Retina (tissue), 1 donor: ENCODE measurements at regions not wholly inside any gene's neighbourhood (a gene's known extent, or its start where the extent isn't known, plus 50 kb on each side); places are given as distances from the start of the nearest gene placed in this dataset.
A peak's percentile ranks its signal among the peaks of the same experiment; 100 is the strongest.

Source experiments
- DNase-seq: peaks from one replicate; pipeline ENCODE4 v3.0.0-alpha.2; 2016

DNA sequence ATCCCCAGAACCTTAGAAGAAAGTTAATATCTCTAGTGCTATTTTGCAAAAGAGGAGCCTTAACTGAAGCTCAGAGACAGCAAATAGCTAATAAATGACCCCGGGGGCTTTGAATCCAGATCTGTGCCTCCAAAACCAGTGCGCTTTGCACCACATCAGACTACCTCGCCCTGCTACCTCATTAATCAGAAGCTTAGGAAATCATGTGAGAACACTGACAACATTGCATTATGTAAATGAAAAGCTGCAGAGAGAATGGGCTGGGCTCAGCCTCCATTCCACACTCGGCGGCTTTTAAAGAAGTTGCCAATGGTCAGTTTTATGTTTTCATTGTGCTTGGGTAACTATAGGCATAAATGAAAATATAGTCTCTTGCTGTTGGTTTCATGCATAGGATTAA, 54.0 kb upstream of the STMND1 start:
- DNase-seq = no peak

DNA sequence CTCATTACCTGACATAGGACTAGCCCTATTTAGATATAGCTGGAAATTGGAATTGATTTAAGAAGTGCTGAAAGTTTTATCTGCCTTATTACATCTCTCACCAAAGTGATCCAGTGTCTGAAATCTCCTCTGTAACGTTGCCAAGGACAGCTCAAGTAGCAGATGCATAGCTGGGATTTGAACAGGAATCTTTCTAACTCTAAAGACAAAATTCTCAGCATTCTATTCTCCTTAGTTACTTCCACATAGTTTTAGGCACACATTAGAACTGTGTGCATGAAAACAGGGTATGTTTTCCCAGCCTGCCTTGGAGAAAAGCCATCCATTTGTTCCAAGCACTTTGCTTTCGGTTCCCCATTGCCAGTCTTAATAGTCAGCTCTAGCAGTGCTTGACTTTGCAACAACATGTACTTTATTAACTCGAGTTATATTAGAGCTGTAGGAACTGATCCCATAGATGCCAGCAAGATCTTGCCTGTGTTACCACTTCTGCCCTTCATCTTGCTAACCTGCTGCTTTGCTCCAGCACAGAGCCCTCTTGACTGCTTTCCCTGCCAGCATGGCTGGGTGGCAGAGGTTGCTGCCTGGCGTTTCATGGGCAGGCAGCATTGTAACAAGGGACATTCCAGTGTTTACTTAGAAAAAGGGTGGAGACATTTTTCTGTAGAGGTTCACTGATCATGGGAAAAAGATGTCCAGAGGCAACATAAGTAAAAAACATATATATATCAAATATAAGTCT, 56.1 kb upstream of the STMND1 start:
- DNase-seq = no peak

DNA sequence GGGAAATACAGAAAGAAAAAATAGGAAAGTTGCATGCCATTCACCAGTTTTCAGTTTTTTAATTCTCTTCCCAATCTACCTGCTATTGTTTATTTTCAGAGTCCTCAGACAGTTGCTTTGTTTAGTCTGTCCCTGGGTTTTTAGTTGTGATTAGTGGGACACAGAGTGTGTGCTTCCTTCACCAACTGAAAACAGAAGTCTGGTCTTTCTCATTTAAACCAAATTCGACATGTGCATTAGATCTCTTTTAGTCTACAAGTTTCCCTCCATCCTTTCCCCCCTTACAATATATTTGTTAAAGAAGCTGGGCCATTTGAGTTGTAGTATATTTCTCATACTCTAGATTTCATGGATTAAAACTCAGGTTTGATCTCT, 58.7 kb upstream of the STMND1 start:
- DNase-seq = no peak

DNA sequence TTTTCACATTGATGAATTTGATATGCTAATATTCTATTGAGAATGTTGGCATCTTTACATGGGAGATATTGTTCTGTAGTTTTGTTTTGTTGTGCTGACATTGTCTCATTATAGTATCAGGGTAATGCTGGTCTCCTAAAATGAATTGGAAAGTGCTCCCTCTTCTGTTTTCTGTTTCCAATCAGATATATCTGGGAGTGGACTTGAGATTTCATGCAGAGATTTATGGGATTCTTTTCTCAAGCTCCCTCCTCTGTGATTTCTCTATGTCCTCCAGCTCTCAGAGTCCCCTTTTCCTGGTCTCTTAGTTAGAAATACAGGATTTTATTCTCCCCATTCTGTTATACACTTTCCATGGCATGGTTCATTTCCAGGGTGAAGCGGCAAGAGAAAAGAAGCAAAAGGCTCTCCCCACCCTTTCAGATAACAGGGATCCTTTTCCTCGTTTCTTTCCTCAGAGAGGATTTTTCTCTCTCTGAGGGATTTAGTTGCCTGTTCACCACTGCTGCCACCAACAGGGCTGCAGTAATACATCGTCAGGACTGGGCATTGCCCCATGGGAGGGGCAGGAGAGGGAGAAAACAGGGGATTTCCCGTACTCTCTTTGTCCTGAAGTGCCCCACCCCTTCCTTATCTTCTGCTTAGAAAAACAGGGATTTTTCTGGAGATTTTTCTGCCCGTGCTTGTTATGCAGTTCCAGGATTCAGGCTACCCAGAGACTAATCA, 59.3 kb upstream of the STMND1 start:
- no peak for DNase-seq

DNA sequence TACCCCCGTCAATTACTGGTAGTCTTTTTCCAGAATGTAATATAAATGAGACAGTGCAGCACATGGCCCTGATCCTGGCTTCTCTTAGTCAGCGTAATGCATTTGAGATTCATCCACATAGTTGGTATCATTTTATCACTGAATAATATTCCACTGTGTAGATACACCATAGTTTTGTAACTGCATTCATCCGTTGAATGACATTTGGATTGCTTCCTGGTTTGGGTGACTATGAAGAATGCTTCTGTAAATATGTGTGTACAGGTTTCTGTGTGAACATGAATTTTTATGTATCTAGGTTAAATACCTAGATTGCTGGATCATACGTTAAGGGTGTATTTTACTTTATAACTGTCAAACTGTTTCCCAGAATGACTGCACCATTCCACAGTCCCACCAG, 62.6 kb upstream of the STMND1 start:
- DNase-seq = no peak

DNA sequence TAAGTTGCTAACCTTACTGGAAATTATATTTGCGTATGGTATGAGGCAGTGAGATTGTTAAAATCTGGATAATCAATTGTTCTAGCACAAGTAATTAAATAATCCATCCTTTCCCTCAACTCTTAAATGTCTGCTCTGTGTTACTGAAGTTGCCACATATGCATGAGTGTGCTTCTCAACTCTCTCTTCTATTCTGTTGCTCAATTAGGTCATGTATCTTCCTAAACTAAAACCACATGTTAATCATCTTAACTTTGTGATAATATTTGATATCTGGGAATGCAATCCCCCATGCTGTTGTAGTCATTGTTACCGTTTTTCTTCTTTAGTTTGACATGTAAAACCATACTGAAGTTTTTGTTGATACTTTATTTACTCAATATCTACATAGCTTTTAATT, 63.5 kb upstream of the STMND1 start:
- DNase-seq = no peak

DNA sequence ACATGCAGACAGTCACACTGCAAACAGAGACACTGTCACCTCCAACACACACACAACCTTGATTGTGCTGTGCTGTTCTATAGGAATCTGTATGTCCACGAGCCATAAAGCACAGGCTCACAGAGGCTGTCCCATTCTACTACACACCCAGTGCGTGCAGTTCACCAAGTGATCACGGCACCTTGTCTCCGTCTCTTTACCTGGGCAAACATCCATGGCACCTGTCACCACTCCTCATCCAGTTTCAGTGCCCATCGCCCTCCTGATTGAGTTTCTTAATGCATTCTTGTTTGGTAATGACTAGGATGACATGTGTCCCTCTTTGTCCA, 65.8 kb upstream of the STMND1 start:
- no peak for DNase-seq

DNA sequence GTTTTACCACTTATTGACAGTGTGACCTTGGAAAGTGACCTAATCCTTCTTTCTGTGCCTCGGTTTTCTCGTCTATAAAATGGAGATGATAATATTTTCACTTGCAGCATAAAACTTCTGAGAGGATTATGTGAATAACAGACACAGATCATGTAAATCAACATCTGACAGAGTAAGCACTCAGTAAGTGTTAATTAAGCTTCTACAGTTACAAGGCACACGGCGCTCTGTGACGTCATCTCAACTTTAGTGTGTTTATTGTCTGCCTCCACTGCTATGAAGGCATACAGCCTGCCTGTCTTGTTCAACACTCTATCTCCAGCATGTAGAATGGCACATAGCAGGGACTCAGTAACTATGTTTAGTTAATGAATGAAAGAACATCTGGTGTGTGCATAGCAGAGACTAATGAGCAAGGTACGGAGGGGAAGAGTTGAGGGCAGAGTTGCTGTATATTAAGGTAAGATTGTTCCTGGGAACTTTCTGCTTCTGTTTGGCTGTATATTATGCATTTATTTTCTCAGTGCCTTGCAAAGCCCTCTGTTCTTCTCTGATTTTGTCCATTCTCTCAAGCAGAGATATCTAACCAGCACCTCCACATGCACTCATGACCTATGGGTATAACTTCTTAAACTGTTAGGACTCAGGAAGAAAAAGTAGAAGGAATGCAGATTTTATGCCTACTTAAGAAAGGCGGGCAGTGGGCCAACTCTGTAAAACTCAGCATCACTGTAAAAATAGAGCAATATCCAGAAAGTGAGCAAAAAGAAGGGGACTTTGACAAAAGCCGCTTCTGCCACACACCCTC, 66.4 kb upstream of the STMND1 start:
- no peak for DNase-seq

DNA sequence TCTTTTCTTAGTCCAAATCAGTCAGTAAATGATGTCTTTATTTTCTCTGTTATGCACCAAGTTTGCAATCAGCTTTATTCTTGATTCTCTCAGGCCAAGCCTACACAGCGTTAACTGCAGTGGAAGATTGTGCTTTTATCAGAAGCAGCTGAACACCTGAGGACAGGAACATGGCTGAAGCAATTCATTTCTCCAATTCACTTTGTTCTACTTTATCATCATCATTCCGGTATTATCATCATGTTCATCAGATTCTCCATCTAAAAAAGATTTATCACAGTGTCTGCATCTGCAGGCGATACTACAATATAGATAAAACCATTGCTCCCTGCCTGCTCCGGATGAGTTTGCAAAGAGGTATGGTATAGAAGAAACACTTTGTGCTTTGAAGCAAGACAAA, 68.1 kb upstream of the STMND1 start:
- DNase-seq = no peak

DNA sequence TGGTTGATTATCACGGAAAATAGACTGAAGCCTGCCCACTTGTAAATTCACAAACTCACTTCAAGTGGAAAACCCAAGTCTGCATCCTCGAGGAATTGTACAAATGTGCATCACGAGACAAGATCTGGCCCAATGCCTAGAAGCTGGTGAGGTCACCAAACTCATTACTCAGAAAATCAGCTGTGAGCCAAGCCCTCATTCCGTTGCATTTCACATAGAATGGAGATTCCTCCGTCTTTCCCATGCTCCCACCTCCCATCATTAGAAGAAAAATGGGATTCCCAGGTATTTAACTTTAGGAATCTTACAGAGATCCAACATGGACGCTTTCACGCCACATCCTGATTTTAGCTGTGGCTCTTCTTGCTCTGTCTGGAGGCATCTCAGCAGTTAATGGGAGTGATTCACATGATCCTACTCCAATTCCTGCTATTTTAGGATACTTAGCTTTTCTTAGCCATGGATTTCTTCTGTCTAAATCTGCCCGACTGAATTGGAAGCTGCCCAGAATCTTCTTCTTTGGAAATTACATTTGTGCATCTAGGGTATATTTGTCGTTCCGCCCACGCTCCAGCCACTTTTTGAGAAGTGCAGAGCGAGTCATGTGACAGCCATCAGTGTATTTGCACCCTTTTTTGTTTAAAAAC, 68.7 kb upstream of the STMND1 start:
- DNase-seq = no peak

DNA sequence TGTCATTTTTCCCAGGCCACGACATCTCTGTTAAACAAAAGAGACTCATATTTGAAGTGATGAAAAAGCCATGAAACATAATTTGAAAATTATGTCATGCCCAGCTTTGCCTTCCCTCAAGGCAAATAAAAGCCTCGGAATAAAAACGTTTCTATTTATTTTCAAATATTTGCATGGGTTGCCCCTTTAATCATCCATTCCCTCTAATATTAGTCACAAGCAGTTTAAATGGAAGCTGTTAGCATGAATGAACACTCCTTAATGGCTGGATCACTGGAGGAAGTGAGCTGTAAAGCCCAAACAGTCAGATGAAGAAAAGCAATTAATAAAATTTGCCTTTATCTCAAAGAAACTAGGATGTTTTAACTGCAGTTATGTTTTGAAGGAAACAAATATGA, 69.3 kb upstream of the STMND1 start:
- no peak for DNase-seq

DNA sequence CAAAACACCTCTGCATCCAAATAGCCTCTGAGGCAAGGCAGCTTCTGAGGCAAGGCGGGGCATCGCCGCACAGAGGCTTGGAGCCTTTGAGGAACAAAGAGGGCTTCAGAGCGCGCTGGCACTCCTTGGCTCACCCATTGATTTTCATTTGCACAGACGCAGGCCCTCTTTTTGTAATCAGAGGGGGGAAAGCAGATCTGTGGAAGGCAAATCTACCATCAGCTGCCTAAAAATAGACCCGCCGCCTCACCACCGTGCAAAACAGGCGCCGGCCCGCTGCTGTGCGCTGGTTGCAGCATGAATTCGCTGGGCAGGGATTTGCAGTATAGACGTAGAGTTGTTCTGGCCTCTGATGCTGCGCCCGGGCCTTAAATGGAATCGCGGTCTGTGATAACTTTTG, 69.9 kb upstream of the STMND1 start:
- DNase-seq = no peak

DNA sequence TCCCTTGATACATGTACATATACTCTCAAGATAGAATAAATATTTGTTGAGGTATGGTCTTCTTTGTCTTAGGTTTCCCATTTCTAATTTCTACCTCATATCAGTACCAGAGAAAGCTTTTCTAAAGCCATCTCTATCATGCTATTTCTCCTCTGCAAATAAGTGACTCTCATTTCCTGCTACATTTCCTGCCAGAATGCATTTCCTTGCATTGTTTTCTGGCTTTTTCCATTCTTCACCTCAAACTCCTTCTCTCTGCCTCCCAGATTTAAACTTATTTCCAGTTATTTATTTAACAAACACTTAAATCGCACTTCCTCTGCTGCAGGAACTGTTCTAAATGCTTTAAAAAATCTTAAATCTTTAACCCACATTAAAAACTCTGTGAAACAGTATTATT, 74.4 kb upstream of the STMND1 start:
- DNase-seq = no peak

DNA sequence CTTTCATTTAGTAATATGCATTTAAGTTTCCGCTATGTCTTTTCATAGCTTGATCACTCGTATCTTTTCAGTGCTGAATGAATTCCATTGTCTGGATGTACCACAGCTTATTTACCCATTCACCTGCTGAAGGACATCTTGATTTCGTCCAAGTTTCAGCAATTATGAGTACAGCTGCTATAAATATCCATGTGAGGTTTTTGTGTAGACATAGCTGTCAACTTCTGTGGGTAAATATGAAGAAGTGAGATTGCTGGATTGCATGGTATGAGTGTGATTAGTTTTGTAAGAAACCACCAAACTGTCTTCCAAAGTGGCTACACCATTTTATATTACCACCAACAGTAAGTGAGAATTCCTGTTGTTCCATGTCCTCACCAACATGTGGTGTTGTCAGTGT, 79.2 kb upstream of the STMND1 start:
- DNase-seq = no peak

DNA sequence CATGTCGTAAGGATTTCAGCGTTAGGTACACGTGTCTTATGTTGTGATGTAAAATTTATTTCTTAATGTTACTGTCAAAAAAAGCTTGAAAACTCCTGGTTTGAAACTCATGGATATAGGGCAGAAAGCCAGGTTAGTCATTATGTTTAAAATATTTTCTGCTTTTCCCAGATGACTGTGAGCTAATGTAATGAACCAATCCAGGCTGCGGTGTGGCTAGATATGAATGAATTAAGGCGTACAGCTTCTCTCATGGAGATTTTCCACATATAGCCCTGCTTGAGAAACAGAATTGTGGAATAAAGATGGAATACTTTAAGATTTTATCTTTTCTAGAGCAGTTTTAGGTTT, 80.3 kb upstream of the STMND1 start:
- DNase-seq = no peak

DNA sequence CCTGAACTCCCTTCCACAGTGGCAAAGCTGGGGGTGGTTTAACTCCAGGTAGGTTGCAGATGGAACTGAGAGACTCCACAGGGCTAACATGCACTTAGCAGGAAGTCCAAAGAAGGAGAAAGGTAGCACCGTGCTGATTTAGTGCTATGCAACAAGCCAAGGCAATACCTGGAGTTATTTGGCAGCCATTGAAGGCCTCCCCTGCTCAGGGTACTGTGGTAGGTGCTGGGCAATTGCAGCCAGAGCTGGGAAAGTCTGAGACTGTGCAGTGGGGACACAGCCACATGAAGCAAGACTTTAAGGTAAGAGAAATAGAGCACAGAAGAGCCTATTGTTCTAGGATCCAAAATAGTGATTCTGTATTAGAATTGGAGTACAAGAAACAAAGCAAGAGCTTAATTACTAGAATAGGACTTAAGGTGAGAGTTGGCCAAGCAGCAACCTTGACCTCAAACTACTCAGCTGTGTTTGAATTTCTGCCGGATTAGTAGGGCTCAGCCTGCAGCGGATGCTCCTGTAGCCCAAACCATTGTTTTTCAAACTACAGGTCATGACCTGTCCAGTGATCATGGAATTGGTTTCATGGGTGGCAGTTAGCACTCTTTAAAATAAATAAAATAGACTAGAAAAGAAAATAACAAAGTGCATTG, 80.8 kb upstream of the STMND1 start:
- DNase-seq = no peak

DNA sequence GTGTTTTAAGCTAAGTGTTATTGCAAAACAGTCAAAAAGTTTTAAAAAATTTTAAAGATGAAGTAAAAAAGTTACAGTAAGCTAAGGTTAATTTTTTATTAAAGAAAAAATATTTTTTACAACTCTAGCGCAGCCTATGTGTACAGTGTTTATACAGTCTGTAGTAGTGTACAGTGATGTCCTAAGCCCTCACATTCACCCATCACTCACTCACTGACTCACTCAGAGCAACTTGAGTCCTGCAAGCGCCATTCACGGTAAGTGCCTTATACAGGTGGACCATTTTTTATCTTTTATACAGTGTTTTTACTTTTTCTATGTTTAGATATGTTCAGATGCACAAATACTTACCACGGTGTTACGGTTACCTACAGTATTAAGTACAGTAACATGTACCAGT, 83.4 kb upstream of the STMND1 start:
- no peak for DNase-seq

DNA sequence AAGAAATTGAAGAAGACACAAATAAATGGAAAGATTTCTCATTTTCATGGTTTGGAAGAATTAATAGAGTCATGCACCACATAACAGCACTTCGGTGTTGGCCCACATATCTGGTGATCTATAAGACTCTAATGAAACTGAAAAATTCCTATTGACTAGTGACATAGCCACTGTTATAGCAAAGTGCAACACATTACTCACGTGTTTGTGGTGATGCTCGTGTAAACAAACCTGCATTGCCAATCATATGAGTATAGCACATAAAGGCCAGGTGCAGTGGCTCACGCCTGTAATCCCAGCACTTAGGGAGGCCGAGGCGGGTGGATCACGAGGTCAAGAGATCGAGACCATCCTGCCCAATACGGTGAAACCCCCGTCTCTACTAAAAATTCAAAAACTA, 84.4 kb upstream of the STMND1 start:
- no peak for DNase-seq

DNA sequence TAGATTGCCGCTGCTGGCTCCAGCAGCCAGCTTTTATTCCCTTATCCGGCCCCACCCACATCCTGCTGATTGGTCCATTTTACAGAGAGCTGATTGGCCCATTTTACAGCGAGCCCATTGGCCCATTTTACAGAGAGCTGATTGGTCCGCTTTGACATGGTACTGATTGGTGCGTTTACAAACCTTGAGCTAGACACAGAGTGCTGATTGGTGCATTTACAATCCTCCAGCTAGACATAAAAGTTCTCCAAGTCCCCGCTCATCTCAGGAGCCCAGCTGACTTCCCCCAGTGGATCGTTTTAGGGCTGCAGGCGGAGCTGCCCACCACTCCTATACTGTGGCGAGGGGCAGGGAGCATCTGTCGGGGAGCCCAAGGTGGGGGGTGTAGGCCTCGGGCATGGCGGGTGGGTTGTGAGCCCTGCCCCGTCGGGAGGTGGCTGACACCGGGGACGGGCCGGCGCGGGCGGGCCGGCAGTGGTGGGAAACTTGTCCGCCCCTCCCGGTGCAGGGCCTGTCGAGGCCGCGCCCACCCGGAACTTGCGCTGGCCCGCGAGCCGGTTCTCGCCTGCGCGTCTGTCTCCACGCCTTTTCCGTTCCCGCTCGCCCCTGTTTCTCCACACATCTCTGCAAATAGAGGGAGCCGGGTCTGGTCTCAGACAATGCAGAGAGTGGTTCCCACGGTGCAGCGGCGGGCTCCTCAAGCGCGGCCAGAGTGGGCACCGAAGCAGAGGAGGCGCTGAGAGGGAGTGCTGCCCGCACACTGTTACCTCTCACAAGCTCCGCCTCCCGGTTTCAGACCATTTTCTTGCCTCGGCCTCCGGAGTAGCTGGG, 86.1 kb upstream of the STMND1 start:
- DNase-seq = peak; percentile 66

DNA sequence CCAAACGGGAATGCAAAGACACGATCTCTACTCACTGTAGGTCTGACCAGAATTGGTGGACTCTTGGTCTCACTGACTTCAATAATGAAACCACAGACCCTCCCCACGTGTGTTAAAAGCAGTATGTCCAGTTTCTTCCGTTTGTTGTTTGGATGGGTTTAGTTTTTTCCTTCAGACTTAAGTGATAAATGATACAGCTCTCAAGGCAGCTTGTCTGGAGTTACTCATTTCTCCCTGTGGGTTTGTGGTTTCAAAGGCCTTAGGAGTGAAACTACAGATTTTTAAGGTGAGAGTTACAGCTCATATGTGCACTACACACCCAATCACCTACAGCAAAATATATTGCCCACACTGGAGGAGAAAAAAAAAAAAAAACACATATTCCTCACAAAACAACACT, 86.7 kb upstream of the STMND1 start:
- DNase-seq = no peak

DNA sequence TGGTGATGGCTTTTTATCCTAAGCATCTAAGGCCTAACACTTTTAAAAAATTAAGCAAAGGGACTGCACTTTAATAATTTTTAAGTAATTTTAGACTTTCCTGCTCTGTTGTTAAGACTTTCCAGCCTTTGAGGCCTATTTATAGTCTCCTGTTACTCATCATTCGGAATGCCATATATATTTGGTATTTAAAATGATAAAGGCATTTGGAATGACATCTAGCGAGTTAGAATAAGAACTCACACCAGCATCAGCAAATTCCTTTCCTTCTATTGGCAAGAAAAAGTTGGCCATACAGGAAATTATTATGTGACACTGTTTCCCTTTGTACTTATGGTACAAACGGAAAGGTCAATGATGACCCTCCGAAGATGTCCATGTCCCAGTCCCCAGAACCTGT, 88.1 kb upstream of the STMND1 start:
- no peak for DNase-seq
